ENCODE measurements at regions not wholly inside any gene's neighbourhood (a gene's known extent, or its start where the extent isn't known, plus 50 kb on each side); places are given as distances from the start of the nearest gene placed in this dataset.
A peak's percentile ranks its signal among the peaks of the same experiment; 100 is the strongest.

- DNase-seq (ENCODE audit: low spot score): no peak
- no peaks in the 10 kb centered on the region for H3K4me1 Mint-ChIP-seq (ENCODE audit: low read depth)
- H3K27ac Mint-ChIP-seq (ENCODE audit: unreplicated experiment): no peak overlapping the region
- H3K36me3 Mint-ChIP-seq (ENCODE audit: low read depth): no peaks in the 10 kb centered on the region
- TF ChIP-seq, protein P1, sequence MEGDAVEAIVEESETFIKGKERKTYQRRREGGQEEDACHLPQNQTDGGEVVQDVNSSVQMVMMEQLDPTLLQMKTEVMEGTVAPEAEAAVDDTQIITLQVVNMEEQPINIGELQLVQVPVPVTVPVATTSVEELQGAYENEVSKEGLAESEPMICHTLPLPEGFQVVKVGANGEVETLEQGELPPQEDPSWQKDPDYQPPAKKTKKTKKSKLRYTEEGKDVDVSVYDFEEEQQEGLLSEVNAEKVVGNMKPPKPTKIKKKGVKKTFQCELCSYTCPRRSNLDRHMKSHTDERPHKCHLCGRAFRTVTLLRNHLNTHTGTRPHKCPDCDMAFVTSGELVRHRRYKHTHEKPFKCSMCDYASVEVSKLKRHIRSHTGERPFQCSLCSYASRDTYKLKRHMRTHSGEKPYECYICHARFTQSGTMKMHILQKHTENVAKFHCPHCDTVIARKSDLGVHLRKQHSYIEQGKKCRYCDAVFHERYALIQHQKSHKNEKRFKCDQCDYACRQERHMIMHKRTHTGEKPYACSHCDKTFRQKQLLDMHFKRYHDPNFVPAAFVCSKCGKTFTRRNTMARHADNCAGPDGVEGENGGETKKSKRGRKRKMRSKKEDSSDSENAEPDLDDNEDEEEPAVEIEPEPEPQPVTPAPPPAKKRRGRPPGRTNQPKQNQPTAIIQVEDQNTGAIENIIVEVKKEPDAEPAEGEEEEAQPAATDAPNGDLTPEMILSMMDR (IDR thresholded peaks at IDR 0.05): no peak
- H3K9me3 Mint-ChIP-seq (ENCODE audit: low read depth): peaks cover 7% of the 10 kb centered on the region
- no peak overlapping the region for H3K4me3 Mint-ChIP-seq (ENCODE audit: unreplicated experiment)
- H3K27me3 Mint-ChIP-seq (ENCODE audit: low read depth): no peaks in the 10 kb centered on the region
Measured at GRCh38 chr13:62324842-62325241, 909.2 kb upstream of the PCDH20 start.

DNA sequence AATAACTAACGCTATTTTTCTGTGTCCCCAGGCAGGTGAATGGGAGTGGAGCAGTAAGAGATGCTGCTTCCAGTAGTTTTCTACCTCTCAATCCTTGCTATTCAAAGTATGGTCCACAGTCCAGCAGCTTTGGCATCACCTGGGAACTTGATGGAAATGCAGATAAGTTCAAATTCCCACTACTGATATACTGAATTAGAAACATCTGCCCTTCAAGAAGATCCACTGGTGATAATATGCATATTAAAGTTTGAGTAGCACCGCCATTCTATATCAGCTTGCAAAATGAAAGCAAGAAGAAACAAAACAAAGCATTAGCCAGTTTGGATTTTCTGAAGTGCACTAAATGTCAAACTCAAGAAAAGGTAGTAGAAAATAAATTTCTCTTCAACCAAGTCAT, 906.2 kb upstream of the PCDH20 start:
- TF ChIP-seq, protein P1 (IDR thresholded peaks at IDR 0.05): no peak
- DNase-seq (ENCODE audit: low spot score): no peak
- Mint-ChIP-seq H3K27me3 (ENCODE audit: low read depth) (no peaks in the 10 kb centered on the region), H3K27ac (ENCODE audit: unreplicated experiment) (no peak overlapping the region), H3K9me3 (ENCODE audit: low read depth) (no peaks in the 10 kb centered on the region), H3K4me3 (ENCODE audit: unreplicated experiment) (no peak overlapping the region), H3K4me1 (ENCODE audit: low read depth) (no peaks in the 10 kb centered on the region), H3K36me3 (ENCODE audit: low read depth) (no peaks in the 10 kb centered on the region)

DNA sequence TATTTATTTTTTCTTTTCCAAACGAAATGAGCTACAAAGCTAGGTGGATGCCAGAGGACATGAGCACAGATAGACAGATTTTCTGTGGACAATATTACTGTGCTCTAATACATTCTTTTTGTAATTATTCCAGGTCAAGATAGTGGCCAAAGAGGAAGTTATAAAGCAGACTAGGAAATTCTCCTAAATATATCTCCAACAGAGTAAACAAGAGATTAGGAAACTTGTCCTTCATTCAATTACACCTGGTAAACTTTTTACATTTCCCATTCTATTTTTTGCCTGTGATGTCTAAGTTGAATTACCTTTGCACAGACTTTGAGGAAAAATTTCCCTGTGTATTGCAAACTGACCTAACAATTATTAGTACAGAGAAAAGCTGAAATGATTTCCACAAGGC, 905.5 kb upstream of the PCDH20 start:
- Mint-ChIP-seq H3K36me3 (ENCODE audit: low read depth) (no peaks in the 10 kb centered on the region), H3K4me3 (ENCODE audit: unreplicated experiment) (no peak overlapping the region), H3K27me3 (ENCODE audit: low read depth) (no peaks in the 10 kb centered on the region), H3K4me1 (ENCODE audit: low read depth) (no peaks in the 10 kb centered on the region), H3K9me3 (ENCODE audit: low read depth) (no peaks in the 10 kb centered on the region), H3K27ac (ENCODE audit: unreplicated experiment) (no peak overlapping the region)
- TF ChIP-seq, protein P1 (IDR thresholded peaks at IDR 0.05): no peak
- DNase-seq (ENCODE audit: low spot score): no peak

DNA sequence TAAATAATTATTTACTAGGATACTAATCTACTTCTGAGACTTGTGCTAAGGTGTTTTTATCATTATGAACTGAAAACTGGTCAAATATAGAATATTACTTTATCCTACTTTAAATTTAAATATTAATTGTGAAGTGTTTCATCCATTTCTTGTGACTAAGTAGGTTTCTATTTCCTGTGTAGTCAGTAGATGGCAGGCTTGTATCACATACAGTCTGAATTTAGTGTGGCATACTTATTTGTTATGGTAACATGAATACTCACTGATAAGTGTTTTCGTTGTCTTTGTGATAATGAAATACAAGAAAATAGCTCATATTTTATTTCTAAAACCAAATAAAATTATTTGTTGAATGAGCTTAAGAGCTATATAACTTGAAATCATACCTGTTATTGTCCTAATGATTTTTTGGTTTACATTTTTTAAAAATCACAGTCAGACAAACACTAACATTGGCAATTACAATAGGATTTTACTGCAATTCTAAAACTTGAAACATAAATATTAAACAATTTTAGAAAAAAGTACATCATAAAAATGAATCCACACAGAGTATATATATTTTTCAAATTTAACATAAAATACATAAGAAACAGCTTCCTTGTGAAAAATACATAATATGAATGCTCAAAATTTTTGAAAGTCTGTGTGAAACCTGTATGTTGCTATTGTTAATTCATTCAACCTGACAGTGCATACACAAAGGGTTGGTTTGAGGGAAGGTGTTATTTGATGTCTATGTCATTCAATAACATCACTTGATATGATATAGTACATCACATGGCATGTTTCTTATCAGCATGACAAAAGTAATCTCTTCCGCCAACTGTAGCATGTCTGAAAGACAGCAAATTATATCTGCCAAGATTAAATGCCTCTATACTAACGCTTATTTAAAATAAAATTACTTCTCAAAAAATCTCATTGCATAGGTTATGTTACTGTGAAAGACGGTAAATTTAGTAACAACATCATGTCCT, 904.8 kb upstream of the PCDH20 start:
- Mint-ChIP-seq H3K4me1 (ENCODE audit: low read depth) (no peaks in the 10 kb centered on the region), H3K36me3 (ENCODE audit: low read depth) (no peaks in the 10 kb centered on the region), H3K27me3 (ENCODE audit: low read depth) (no peaks in the 10 kb centered on the region), H3K27ac (ENCODE audit: unreplicated experiment) (no peak overlapping the region), H3K4me3 (ENCODE audit: unreplicated experiment) (no peak overlapping the region), H3K9me3 (ENCODE audit: low read depth) (no peaks in the 10 kb centered on the region)
- TF ChIP-seq, protein P1 (IDR thresholded peaks at IDR 0.05): peak; percentile 95
- no peak for DNase-seq (ENCODE audit: low spot score)

DNA sequence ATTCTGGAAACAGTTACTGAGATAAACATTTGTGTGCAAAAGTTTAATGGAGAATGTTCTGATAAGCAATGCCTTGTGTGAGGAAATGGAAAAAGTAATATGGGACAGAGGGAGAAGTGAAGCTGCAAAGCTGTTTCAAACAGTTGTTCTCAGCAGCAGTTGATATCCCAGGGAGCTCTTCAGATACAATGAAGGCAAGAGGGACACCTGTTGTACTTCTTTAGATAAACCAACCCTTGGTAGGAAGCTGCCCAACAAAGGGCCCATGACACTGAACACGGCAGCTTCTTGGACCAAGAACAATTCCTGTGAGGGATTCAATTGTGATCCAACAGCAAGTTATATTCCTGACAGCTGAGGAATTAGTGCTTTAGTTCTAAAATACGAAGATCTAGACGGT, 894.3 kb upstream of the PCDH20 start:
- Mint-ChIP-seq H3K27ac (ENCODE audit: unreplicated experiment) (no peak overlapping the region), H3K4me1 (ENCODE audit: low read depth) (peaks cover 5% of the 10 kb centered on the region), H3K4me3 (ENCODE audit: unreplicated experiment) (no peak overlapping the region), H3K36me3 (ENCODE audit: low read depth) (no peaks in the 10 kb centered on the region), H3K27me3 (ENCODE audit: low read depth) (no peaks in the 10 kb centered on the region), H3K9me3 (ENCODE audit: low read depth) (peaks cover 4% of the 10 kb centered on the region)
- no peak for DNase-seq (ENCODE audit: low spot score)
- TF ChIP-seq, protein P1 (IDR thresholded peaks at IDR 0.05): no peak
